HS-27A (cell line): ENCODE measurements at regions not wholly inside any gene's neighbourhood (a gene's known extent, or its start where the extent isn't known, plus 50 kb on each side); places are given as distances from the start of the nearest gene placed in this dataset.

ENCODE experiments used
- DNase-seq: peaks from one replicate; pipeline ENCODE4 v3.0.0-alpha.2; 2012; ENCODE audit warnings: low read depth, missing footprints

DNA sequence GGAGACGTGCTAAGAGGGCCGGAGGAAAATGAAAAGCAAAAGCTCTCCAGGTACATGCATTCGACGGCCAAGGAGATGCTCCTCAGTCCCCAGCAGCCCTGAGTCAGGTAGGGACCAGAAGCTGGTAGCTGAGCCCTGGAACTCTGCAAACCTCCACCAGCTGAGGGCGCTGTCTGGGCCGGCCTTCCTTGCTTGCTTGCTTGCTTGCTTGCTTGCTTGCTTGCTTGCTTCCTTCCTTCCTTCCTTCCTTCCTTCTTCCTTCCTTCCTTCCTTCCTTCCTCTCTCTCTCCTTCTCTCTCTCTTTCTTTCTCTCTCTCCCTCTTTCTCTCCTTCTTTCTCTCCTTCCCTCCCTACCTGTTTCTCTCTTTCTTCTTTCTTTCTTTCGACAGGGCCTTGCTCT is 94.6 kb upstream of the RASGRF1 start:
- DNase-seq: no peak

DNA sequence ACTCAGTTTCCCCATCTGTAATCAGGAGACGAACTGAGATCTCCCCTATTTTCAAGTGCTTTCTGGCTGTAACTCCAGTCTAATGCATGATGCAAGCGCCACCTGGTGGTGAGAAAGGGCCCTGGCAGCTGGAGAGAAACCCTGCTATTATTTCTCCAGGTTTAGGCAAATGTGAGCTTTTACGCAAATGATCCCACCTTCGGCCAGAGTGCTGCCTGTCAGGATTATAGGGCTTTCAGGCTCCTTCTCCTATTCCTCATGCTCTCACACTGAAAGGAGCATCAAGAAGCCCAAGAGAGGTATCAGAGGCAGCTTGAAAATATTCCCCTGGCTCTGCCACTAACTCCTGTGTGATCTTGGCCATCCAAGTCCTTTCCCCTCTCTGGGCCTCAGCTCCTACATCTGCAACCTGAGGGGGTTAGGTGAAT is 93.9 kb upstream of the RASGRF1 start:
- DNase-seq: peak; percentile 64

DNA sequence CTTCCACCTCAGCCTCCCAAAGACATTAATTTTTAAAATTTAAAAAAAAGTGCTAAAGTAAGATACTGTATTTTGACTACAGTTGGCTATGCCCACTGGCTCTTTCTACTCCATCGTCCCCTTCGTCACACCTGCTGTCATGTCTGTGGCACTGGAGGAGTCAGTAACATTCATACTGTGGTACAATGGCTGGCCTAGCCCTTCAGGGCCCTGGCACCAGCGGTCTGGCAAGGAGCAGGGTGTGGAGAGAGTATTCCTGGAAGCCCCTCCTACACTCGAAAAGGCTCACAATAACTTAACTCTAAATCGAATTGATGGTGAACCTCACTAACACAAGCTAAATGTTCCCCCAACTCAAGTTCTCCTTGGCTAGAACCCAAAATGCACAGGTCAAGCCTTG is 89.7 kb upstream of the RASGRF1 start:
- no peak for DNase-seq

DNA sequence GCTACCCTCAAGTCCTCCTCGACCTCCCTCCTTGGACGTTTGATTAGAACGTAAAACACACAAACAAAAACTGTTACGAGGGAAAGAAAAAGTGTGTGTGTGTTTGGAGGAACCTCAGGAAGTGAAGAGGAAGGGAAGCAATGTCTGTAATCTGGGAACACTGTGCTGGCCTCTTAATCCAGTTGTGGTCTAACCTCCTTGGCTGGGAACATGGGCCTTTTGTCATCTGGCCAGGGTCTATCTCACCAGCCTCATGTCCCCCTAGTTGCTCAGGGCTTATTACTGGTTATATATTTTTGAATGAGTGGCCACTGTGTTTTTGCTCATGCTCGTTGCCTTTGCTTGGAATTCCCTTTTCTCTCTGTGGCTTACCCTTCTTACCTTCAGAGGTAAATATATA is 89.0 kb upstream of the RASGRF1 start:
- DNase-seq: no peak

DNA sequence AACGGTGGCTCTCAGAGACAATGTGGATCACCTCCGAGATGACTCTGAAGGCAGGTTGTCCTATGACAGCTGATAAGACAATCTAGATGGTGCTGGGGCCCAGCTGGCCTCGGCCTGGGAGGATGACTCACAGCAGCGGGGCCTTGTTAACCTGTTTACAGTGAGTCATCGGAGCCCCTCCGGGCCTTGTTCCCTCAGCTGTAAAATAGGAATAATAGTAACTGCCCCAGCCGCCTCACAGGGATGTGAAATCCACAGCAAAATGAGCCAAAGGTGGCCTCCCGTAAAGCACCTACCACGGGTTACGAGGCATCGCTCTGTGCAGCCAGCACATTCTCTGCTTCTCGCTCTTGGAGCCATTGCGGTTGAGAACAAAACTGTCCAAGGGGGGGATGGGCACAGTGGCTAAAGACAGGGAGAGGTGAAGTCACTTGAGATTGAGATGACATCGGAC is 88.6 kb upstream of the RASGRF1 start:
- DNase-seq: peak; percentile 66

DNA sequence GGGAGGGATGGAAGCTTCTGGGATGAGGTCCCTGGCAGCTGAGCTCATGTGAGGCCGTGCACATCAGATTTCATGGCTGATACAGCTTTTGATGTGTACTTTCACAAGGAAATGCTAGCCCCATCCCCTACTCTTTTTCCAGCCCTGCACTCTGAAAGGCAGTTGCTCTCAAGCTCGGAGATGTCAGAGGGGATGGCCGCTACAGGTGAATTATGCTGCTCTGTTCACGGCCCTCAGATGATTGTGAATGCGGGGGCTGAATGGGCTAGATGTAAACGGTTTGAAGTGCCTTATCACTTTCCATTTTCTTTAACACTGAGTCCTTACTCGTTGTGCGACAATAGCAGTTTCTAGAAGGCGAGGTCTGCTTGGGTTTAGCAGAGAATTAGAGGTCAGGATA is 88.0 kb upstream of the RASGRF1 start:
- DNase-seq: no peak

DNA sequence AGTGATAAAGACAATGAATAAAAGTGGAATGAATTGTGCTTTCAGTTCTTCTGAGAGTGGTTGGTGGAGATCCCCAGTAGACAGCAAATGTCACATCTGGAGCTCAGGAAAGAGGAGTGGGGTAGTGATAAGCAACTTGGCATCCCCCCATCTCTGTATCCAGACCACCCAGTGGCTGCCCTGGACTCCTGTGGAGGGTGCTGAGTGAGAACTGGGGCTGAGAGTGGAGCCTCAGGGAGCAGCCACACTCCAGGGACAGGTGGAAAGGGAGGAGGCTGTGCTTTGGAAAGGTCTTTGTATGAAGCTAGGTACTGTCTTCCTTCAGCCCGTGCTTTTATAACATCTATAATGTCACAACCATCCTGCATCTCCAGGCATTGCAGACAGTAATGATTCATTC is 85.6 kb upstream of the RASGRF1 start:
- DNase-seq: no peak

DNA sequence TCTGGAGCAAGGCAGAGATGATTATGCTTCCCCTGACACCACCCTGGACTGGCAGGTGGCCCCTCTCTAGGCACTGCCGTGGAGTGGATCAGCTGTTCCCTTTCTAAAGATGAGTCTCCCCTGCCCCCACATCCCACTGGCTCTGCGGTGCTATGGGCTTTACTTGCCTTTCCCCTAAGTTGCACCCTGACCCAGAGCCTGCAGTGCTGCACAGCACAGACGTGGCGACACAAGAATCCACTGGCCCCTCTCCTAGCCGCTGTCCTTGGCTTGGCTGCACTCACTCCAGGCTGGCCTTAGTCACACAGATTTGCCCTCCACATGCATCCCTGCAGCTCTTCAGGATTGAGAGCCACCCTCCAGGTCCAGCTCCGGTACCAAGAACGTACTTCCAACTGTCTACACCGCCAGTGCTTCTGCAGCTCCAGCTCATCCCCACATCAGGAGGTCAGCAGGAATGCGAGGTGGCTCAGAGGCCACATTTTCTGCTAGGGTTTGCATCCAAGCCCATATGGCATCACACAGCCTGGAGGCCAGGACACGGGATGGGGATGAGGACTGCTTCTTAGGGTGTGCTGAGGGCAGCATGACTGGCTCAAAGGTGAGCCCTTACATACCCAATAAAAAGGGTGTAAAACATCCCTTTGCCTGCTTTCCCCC is 82.4 kb upstream of the RASGRF1 start:
- DNase-seq: no peak

DNA sequence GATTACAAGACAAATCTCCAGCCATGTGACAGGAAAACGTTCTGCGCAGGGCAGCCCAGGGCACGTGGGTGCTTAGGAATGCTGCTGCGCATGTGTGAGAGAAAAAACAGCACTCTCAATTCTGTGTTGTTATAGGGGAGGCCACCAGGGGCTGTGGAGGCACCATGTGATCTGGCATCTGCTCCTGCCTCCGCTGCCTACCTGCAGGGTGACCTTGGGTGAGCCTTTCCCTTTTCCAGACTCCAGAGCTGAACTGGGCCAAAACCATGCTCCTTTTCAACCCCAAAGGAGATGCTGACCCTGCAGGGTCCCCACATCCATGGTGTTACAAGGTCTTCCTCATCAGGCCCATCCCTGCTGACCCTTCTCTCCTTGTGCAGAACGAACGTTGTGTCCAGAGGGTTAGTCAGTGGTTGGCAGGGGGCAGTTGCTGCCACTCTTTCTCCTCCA is 81.5 kb upstream of the RASGRF1 start:
- DNase-seq: no peak

DNA sequence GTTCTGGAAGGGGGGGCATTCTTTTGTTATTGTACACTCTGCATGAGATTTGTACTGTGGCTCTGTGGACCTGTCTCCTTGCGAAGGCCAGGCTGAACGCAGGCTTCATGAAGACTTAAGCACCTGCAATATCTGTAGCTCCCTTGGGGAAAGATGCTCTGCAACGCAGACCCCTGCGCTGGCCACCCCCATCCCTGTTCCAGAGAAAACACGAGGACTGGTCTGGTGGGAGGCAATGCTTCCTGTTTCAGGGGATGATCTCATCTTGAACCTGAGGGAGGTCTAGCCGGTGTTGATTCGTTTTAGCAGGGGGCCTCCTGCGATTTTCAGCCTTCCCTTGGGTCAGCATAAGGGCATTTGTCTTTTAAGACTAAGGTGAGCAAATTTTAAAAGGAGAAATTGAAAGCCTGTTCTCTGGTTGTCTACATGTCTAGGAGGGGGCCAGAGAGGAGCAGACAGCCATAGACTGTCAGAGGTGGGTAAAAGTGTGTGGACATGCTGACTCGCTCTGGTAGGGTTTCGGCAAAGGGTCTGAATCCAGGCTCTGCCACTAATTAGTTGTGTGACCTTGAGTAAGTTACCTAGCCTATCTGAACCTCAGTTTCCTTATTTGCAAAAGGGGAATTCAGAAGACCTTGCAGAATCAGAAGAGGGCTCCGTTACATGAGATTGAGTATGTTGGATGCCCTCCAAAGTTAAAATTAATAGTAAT is 80.9 kb upstream of the RASGRF1 start:
- DNase-seq: no peak

DNA sequence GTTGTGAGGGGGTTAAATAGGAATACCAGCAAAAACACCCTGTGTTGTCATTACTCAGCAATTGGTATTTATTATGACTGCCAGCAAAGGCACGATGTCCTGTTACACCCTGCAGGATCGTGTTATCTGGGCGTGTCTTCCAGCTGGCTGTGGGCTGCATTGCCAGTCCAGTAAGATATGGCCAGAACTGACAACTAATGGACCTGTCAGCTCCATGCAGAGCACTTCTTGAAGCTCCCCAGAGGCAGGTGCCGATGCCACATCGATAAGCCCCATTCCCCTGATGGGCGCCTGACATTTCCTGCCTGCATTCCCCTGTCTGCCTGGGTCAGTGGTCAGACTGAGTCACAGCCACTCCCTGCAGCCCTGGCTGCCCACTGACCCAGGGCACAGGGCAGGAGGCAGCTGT is 79.7 kb upstream of the RASGRF1 start:
- DNase-seq: peak; percentile 94

DNA sequence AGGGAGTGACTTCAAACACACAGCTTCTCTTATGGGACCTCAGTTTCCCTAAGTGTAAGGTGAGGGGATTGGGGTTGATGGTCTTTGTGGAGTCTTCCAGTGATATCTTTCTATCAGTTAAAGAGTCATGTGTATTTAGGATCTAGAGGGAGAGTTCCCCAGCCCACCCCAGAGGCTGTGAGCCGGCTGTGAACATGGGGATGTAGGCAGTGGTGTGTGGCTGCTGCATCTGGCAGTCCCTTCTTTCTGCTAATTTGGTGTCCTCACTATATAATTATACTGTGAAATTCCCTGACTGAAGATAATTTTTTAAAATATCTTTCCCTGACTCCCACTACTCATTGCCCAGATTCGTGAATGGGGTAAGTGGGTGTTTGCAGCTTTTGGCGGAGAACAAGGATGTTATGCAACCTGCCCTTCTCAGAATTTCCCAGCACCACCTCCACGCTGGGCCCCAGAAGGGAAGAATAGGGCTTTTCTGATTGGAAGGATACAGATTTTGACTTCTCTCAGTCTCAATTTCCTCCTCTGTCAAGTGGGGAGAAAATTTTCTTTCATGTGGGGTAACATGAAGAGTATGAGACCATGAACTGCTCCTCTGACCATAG is 79.0 kb upstream of the RASGRF1 start:
- no peak for DNase-seq

DNA sequence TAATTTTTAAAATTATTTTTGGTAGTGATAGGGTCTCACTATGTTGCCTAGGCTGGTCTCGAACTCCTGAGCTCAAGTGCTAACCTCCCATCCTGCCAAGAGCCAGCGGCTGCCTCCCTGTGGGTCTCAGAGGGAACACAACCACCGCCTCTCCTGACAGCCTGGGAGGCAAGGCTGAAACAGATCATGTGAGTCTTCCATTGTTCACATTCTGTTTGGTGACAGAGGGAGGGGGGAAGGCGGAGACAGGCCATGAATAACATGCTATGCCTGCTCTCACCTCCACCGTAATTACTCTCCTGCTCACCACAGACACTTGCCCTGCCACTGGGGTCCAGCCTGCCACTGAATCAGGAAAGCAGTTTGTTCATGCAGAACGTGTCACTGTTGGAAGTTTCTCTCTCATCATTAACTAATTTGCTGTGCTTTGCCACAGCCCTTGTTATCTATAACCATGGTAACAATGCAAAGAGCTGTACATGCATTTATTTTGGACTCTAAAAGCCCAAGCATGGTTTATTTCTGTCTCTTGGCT is 78.4 kb upstream of the RASGRF1 start:
- DNase-seq: peak; percentile 64

DNA sequence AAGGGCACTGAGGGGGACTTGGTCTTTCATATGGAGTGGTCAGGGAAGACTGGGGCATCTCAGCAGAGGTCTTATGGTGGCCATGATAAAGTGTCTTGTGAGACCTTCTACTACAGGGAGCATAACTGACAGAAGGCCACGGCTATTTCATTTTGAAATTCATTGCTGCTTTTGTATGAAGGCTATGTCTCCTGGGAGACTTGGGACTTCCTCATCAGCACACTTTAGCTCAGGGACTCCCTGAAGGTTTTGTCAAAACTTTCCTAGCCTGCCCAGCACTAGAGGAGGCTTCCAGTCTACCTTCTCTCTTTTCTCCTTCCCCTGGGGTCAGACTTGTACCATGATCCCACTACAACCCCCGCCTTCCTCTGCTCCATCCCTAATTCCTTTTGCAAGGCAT is 77.2 kb upstream of the RASGRF1 start:
- DNase-seq: no peak

DNA sequence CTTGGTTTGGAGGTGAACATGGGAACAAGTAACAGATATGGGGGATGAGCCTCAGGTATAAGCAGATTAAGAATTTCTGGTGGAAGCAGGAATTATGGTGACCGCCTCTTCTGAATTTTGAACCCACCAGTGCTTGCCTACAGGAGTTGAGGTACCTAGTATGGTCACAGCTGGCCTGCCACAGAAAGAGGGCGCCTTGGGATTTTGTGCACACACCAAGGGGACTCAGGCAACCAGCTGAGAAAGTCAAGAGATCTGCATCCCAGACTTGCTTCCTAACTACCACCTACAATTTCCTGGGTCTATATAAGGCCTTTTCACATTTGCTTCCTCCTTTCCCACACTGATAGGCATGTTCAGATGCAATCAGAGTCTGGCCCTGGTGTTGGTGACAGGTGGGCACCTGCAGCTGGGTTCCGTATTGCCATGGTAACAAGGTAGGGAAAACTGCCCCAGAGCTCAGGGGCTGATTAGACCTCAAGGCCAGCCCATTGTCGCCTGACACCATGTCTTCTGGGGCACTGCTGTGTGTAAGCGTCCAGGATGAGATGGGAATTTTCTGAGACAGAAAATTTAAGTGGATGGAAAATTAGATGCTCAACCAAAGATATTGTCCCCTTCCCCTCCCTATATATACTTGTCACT is 75.9 kb upstream of the RASGRF1 start:
- no peak for DNase-seq

DNA sequence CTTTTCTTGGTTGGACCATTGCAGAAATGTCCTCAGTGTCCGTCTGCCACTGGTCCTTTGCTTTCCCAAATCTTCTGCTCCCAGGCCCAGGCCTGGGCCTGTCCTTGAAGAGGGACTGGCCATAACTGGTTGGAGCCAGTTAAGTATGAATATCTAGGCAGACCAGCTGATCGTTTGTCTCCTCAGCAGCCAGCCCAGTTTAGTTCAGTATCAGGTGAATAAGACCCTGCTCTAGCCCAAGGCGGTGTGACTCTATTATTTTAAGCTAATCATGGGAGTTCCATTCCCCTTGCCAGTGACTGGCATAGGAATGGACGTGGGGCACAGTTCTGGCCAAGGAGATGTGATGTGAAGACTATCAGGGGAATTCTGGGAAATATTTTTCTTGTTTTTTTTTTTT is 73.9 kb upstream of the RASGRF1 start:
- no peak for DNase-seq

DNA sequence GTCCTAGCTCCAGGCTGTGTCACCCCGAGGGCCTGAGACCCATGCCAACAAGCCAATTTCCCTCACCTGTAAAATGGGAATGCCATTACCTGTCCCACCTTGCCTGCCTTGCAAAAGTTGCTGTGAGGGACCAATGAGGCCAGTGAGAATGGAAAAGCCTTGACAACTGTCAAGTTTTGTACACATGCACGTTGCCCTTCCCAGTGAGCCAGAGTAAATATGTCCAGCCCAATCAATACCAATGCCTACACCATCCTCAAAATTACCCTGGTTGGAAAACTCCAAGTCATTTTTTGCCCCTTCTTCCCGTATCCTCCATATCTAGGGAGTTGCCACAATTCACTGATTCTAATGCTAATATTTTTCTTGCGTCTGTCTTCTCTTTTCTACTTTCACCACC is 73.5 kb upstream of the RASGRF1 start:
- no peak for DNase-seq

DNA sequence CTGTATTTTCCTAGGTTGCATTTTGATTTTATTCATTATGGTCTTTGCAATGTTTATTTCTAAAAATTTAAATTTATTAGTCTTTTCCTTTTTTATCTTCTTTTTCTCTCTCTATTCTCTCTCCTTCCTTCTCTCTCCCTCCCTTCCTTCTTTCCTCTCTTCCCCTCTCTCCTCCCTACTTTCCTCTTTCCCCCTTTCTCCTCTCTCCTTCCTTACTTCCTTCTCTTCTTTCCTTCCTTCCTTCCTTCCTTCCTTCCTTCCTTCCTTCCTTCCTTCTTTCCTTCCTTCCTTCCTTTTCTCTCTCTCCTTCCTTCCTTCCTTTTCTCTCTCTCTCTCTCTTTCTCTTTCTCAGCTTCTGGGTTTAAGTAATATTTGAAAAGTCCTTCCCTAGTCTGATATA is 72.8 kb upstream of the RASGRF1 start:
- DNase-seq: no peak

DNA sequence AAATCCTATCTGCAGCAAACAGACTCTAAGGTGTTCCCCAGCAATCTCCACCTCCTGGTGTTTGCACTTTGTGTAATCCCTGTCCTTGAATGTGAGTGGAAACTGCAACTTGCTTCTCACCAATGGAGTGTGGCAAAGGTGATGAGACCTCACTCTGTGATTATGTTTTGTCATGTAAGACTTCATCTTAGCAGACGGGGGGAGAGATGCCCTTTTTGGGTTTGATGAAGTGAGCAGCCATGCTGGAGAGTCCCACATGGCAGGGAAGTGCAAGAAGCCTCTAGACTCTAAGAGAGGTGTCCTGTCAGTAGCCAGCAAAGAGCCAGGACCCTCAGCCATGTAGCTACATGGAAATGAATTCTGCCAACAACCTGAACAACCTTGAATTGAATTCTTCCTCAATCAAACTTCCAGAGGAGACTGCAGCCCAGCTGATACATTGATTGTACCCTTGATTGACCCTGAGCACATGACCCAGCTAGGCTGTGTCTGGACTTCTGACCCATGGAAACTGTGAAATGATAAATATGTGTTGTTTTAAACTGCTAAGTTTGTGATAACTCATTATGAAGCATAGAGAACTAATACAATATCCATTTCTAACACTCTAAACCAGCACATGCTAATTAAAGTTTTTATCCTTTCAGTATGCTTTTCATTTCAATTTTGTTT is 71.4 kb upstream of the RASGRF1 start:
- DNase-seq: no peak

DNA sequence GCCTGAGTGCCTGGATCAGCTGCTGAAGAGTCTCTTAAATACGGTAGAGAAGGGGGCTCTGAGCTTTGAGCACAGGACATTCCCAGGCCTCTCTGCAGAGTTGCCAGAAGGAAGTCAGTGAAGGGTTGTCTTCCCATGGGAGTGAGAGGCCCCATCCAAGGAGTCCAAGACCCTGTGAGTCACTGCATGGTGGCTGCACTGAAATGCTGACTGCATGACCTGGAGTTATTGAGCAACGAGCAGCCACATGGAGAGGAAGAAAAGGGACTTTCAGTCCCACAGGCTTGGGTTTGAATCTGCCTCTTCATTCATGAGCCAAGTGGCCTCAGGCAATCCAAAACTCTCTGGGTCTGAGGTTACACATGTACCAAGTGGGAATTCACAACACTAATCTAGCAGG is 69.6 kb upstream of the RASGRF1 start:
- DNase-seq: no peak

DNA sequence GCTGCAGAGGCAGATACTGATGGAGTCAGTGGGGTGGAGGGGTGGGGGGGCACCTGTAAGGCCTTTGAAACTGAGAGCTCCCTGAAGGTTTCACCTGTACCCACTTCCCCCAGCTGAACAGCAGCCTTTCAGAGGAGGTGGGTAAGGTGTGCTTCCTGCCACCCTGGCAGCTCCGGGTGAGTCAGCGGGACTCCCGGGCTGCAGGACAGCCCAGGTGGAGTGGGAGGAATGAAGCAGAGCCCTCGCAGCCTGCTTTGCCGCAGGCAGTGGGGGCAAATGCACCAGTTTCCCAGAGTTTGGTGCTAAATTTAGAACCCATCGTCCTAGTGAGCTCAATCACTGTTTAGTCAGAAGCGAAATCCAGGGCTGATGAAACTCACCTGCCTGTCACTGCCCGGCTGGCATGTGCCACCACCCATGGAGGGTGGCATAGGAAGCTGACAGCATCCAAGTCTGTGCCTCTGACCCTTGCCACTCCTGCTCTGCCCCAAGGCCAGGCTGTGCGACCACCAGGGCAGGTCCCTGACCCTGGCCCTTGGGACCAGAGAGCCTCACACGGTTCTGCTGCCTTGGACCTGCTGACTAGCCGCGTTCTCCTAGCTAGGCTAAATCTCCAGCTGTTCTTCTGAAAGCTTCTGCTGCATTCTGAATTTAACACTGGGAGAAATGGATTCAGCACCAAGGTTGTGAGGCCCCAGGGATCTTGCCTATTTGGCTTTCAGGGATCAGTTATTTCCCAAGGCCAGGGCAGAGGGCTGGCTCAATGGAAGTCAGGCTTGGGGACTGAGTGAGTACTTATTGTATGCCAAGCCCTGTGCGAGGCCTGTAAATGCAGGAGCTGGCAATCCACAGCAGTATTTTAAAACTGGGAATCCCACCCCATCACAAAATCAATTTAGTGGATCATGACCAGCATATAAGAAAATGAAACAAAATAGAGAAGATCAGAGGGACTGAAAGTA is 67.3 kb upstream of the RASGRF1 start:
- DNase-seq: no peak
